ENCODE measurements at regions not wholly inside any gene's neighbourhood (a gene's known extent, or its start where the extent isn't known, plus 50 kb on each side); places are given as distances from the start of the nearest gene placed in this dataset.
A peak's percentile ranks its signal among the peaks of the same experiment; 100 is the strongest.
"Not testable (repeated sequence)": the region's sequence is repeated elsewhere in the genome, so short reads cannot be mapped to it uniquely, and the experiment has no call there.

DNA sequence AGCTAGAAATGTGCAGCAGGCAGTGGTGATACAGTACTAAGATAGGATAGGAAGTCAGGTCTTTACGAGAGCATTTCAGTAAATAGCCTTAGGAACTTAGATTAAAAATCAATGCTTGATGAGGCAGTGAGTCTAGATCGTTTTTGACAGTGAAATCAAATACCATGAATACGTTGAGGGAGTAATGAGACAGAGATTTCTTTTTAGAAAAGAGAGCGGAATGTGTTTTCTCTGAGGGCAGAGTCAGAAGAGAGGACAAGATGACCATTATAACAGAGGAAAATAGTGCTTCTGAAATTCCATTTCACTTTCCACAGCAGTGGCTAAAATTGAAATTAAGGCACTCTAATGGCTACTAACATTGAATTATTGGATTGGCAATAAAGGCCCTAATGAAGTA lies 339.6 kb downstream of the UTRN start:
- no peak for DNase-seq

DNA sequence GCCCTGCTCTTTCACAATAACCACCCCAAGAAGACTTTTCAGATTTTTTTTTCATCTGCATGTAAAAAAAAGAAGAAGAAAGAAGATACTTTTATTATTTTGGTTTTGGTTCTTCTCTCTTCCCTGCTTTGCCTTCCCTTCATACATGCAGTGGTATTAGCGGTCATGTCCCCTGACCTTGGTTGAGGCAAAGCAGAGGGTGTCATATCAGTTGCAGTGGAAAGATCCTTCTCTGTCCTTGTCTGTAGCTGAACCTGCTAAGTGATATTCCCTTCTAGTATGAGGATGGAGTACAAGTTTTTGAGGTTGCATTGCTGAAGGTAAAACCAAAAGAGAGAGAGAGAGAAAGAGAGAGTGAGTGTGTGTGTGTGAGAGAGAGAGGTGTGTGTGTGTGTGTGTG lies 345.7 kb downstream of the UTRN start:
- DNase-seq: no peak

DNA sequence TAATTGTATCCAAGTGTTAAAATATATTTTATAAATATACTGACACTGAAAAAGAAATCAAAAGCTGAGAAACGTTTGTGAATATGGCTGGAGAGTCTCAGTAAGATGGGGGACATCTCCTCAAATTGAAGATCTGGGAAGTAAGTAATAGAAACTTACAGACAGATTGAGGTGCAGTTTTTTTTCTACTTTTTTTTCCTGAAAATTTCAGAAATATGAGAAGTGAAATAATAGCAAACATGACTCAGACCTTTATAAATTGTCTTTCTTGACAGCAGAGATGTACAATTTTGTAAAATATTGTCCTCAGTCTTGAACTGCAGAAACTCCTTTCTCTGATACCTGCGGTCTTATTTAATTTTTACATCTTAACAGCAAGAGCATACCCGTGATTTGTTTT lies 347.1 kb downstream of the UTRN start:
- DNase-seq: no peak

DNA sequence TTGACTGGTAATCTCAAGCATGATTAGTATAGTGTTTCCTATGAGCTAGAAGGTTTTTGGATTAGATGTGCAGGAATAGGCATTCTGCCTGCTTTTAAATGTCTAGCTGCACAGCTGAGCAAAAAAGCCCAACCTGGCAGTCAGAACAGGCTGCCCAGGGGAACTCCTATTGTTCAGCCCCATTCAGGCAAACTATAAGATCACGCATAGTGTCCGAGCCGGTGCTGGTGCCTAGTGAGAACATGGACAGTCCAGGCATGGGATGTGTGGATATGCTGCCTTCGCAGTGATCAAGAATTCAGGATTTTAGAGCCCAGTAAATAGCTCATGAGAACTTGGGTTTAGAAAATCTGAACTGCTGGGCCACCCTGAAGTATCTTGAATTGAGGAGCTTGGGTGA lies 348.8 kb downstream of the UTRN start:
- no peak for DNase-seq

DNA sequence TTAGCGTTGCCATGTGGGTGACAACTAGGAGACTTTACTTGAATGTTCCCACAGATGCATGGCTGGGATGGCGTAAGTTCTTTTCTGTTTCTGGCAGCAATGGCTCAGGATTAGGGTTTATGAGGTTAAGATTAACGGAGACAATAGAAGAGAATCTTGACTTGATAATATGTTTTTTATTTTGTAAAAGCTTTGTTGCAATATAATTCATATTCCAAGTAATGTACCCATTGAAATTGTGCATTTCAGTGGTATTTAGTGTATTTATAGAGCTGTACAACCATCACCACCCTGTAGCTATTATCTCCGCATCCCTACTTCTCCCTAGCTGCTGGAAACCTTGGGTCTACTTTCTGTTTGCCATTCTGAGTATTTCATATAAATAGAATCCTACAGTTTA lies 349.2 kb downstream of the UTRN start:
- no peak for DNase-seq

DNA sequence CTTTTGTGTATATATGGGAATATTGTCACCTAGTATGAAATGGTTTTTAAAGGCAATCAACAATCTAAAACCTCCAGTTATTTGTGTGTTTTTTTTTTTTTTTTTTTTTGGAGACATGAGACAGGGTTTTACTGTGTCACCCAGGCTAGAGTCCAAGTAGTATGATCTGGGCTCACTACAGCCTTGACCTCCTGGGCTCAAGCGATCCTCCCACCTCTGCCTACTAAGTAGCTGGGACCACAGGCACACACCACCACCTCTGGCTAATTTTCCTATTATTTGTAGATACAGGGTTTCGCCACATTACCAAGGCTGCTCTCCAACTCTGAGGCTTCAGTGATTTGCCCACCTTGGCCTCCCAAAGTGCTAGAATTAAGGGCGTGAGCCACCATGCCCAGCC lies 349.9 kb downstream of the UTRN start:
- DNase-seq: no peak

DNA sequence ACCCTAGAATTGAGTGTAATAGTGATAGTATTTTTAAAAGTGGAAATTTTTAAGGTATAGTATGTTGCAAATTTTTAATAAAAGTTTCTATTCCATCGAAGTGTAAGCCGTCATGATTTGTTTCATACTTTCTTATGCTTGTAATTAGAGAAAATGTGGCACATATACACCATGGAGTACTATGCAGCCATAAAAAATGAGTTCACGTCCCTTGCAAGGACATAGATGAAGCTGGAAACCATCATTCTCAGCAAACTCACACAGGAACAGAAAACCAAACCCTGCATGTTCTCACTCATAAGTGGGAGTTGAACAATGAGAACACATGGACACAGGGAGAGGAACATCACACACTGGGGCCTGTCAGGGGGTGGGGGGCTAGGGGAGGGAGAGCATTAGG lies 350.9 kb downstream of the UTRN start:
- not testable (repeated sequence) for DNase-seq

DNA sequence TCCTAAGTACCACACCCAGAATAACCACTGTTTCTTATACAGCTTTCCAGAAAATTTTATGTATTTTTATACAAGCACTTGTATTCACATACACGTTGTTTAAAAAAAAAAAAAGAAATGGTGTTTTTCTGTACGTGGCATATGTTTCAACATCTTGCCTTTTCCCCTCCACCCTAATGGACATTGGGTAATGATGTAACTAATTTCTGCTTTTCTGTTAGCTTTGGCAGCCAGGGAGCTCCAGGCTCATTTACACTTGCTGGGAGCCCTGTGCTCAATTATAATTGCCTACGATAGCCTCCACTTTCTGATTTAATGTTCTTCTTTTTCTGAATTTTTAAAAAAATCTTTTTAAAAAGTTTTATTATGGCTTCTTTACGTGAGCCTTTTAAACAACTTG lies 352.4 kb downstream of the UTRN start:
- no peak for DNase-seq

DNA sequence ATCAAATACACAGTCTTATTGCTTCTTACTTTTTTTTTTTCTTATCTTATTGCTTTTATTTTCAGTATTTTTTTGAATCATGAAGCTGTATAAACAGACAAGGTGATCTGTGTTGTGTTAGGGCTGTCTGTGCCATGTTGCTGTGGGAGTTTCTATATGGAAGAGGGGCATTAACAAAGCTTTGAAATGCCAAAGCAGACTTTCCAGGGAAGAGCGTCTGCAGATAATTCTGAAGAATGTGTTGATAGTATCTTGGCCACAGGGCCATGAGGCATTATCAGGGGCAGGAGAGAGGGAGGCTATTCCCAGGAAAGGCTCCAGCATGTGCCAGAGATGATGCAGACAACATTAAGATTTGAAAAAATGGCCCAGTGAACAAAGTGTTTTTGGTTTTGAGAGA lies 354.5 kb downstream of the UTRN start:
- no peak for DNase-seq

DNA sequence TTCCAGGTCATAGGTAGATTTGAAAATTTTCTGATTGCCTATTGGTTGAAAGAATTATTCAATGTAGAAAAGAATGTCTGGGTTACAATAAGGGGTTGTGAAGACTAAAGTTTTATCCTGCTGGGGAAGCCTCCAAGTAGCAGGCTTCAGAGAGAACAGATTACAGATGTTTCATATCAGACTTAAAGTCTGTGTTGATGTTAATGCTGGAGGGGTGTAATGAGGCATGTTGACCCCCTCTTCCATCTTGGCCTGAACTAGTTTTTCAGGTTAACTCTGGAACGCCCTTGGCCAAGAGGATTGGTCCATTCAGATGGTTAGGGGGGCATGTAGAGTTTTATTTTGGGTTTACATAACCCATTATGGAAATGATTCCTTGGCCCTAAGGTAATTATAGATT lies 356.2 kb downstream of the UTRN start:
- no peak for DNase-seq

DNA sequence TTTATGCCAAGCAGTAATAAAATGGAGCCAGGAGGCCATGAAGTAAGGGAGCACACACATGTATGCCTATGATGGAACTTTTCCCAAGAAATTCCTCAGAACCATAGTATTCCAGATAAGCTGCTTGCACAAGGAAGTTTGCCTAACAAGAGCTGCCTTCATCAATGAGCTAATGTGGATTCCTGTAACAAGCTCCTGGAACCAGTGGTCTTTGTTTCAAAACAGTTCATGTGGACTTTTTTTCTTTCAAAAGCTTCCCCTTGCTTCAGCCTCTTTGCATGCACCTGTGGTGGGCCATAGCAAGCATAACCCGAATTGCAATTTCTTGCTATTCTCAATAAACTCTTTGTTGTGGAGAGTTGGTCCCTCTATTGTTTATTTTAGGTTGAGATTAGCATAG lies 359.6 kb downstream of the UTRN start:
- no peak for DNase-seq

DNA sequence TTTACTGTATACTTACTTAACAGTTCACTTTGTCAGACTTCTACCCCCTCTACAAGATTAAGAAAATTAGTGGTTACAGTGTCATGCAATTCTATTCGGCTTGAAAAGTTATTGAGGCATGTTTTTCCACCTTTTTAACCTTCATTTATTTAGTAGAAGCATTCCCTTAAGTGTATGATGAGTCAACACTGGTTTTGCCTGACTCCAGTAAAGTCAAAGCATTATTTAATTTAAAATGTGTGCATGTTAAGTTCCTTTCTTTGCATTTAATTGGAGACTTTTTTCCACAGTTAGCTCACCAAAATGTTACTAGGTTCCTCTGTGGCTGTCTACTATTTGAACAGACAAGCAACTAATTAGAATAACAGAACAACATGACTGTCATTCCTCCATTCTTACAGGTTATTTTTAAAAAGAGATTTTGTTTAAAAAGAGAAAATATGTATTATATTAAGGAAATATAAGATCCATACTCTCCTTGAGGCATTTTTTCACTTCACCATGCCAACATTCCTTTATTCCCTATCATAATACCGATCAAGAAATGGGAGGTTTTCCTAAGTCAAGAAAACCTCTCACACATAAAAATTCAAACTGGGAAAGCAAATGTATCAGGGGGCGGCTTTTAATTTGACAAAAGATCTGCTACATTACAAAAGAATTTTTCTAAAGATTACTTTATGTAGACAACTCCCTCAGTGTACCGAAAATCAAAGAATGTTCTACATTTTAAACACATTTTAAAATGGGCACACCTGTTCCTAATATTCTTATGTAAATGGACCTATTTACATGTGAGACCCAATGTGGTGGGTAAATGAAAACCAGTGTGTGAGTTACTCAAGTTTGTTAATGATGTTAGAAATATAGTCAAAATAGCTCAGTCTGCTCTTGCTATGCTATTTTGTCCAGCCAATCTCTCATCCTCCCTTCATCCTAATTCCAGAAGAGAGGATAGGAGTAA lies 361.2 kb downstream of the UTRN start:
- DNase-seq: no peak

DNA sequence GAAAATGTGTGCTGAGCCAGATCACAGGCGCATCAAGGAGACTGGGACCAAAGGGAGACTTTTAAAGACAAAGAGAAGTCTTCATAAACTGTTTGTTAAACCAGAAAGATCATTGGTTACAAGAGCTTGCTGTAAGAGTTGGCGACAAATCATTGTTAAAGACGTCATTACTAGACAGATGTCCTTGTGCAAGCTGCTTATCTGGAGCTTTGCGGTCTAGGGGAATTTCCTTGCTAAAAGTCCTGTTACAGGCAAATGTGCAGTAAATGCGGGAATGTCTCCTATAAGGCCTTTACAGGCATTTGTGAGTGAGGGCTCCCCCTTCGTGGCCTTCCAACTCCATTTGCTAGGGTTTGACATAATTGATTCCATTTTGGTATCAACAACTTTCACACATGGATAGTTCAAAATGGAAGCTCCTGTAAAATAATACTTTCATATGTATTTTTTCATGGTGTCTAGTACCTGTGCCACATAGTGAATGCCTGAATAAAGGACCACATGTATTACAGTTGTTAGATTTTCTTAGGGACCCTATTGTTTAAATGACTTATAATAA lies 362.4 kb downstream of the UTRN start:
- DNase-seq: no peak

DNA sequence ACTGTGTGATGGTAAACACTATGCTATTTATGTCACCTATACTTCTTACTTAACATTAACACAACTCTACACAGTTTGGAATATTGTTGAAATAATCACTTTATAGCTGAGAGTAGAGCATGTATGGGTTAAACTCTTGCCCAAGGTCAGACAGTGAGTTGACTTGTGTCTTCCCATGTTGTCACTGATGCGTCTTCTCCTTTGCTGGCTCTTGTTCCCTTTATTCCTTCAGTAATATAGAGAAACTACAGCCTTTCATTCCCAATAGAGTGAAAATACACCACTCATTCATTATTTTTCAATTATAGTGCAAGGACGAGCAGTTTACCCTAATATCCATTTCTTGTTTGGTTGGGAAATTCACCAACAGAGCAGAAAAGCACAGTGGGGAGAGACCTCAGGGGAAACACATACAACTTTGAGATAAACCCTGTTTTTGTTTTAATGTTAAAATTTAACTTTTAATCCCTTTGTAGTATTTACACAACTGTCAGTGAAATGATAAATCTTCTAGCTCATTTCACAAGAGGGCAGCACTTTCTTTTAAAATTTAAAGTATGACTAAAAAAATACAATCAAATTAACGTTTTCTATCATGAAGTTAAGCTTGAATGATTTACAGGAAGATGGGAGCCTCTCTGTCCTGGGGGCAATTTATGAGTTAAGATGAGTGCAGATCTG lies 363.0 kb downstream of the UTRN start:
- DNase-seq: no peak

DNA sequence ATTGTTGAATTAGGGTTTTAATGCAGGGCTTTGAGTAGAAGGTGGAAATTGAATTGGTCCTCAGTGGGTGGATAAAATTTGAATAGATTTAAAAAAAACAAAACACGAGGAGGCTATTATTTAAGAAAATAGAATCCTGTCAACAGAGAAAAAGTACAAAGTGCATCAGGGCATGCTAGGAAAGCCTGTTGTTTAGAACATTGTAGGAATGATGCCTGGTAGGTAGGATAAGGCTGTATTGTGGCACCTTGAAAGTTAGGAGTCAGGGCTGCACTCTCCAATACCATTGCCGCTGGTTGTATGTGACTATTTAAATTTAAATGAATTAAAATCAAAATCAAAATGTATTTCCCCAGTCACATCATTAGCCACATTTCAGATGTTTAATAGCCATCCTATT lies 363.9 kb downstream of the UTRN start:
- DNase-seq: no peak

DNA sequence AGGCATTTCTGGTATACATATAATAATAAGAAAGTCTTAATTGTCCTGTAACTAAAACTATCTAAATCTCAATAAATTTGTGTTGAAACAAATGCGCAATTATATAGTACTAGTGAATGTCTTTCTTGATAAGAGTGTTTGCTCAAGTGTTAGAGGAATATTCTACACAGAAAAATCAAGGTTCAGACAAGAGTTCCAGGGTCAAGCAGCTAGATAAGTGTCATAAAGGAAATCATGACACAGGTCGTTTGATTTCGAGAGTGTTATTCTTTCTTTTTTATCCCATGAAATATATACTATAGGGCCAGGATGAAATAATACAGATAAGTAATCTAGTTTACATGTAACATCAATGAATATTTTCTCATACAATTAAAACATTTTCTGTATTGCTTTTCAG lies 366.1 kb downstream of the UTRN start:
- no peak for DNase-seq

DNA sequence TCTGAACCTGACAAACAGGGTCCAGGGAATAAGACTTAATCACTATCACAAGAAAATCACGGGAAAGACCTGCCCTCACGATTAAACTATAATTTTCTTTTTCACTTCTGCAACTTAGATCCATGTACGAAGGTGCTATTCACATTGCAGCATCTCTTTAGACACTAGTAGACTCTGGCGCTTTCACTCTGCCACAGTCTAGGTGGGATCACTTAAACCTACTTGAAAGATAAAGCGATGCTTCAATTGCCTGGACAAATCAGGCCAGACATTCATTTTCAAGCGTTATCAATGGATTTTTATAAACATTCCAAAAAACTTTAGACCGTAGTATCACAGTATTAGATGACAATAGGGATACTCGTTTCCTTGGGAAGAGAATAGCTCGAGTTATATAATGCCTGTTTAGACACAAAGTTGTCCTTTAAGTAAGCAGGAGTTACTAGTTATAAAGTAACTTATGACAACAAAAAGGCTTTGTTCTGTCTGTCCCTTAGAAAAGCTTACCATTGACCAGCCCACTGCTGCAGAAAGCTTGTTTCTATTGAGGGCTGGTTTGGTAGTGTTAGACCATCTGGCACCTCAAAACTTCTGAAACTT lies 367.3 kb downstream of the UTRN start:
- no peak for DNase-seq

DNA sequence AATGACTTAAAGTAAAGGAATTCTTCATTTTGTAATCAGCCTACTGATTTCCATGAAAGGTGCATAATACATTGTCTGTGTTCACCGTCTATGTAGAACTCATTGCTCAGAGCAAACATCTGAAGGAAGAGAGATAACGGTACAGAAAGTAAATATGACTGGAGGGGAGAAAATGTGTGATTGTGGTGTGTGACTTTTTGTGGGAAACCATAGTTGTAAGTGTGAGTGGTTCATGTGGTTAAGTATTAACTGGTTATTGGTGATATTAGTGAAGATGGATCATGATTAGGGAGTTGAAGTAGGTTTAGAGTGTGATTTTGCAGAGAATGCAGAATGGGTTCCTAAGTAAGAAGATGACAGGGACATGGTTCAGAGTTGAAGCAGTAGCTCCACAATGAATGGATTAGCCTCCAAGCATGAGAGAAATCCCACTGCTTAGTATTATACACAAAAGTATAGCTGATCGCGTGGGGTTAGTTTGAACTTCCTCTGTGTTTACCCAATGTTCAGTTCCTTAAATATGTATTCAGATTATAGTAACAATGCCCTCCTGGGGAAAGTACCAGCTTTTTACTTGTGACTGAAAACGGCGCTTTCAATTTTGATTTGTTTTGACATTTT lies 368.9 kb downstream of the UTRN start:
- DNase-seq: no peak

DNA sequence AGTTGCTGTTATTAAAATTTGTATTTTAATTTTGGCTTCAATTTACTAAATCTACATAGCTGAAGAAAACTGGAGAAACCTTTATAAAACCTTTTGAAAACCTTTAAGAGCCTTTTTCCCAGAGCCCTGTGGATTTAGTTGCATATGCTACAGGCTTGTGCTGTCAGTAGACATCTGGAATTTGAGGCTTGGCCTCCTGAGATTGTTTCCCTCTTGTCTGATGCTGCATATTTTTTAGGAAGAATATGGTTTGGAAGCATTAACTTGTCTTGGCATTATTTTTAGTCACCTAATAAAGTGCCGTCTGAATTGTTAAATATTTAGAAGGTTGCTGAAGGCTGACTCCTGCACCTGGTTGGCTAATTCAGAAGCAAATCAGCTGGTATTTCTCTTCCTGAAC lies 369.4 kb downstream of the UTRN start:
- DNase-seq: no peak

DNA sequence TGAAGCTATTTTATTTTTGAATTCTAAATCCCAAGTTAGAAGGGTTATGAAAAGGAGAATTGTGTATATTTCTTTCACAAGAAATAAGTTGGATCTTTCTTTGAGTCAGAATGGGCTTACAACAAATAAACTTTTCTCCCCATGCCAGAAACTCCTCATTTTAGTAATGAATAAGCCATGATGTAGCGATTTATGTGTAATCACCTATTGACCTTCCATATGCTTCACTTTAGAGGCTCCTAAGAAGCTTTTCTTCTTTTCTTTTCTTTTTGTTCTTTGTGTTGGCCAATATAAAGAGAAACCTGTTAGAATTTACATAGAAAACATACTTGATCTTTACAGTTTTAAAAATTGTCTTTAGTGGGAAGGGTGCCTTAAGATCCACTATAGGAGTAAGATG lies 370.2 kb downstream of the UTRN start:
- DNase-seq: no peak

DNA sequence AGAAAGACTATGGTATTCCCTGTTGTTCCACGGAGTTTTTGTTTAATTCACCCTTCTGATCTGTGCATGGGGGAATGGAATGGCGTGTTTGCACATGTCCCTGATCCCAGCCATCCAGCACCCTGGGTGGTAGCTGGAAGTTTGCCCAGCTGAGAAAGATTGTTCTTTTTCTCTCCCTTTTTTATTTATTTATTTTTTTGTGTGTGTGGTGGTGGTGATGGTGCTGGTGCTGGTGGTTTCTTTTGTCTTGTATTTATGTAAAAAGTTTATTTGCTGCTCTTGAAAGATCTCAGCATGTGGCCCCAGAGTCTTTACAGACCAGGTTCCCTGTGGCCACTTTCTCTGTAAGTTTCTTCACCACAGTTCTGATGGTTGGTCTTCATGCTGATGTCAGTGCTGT lies 372.6 kb downstream of the UTRN start:
- DNase-seq: peak in 1 of 2 experiments; percentile 37

DNA sequence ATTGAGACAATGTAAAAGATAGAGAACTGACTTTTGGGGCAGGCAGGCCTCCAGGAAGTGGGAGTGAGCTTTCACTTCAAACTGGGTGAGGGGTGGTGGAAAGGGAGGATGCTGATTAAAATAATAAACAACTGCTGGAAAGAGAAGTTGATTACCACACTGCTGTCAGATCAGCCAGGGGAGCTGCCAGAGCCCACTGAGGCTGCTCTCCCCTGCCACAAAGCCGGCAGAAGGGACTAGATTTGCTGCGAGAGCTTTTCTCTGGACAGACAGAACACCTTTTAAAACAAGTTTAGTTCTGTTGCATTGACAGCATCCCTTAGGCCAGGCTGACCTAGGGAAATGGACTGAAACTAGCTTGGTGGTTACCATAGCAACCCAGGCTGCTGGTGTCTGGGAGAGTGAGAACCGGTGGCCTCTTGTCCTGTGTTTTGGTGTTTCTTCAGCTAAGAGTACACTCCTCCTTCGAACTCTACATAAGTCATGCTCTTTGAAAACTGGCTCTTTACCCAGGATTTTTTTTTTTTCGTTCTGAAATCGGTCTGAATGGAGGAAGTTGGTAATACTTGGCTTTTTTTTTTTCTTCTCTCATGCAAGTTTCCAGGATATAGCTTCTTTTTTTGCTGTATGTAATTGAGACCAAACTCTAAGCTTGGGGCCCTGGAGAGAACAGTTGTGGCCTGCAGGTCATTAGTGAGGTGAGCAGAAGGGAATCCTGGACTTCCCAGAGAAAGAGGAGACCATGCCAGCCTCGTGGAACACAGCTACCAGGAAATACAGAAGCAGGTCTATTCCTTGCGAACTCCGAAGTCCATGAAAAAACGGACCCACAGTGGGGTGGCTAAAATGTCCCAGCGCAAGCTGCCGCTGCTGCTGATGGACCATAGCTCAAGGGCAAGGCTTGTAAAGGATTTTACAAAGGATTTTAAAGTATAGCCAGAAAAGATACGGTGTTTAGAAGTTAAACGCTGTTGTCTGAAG lies 374.4 kb downstream of the UTRN start:
- peak; percentile 26 to 60 for DNase-seq
